ENCODE measurements at regions not wholly inside any gene's neighbourhood (a gene's known extent, or its start where the extent isn't known, plus 50 kb on each side); places are given as distances from the start of the nearest gene placed in this dataset.

DNA sequence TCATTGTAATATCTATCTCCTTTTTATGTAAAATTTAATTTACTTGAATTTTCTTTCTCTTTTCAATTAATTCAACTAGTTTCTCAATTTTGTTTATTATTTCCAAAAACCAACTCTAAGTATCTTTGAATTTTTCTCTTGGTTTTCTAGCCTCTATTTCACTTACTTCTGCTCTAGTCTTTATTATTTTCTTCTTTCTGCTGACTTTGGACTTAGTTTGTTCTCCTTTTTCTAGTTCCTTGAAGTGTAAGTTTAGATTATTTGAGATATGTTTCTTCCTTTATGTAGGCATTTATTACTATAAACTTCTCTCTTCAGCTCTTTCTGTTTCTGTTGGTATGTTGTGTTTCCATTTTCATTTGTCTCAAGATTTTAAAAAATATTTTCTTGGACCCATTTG is 70.8 kb downstream of the TNFAIP3 start:
- H3K4me1 ChIP-seq (ENCODE audit: insufficient read depth, low read length) = peaks cover 15% of the 10 kb centered on the region
- H3K27me3 ChIP-seq (ENCODE audit: control insufficient read depth in 1 of 2, insufficient read depth in 2 of 2, low read length in 2 of 2) = peaks cover 0 to 2% of the 10 kb centered on the region in 2 experiments; a peak in 1 of 5 replicates
- DNase-seq (ENCODE audit: low spot score) (no peak), FAIRE-seq (no peak), ATAC-seq (no peak)
- no peaks in the 10 kb centered on the region for H3K36me3 ChIP-seq (replicated peaks in 1 of 2; ENCODE audit: control insufficient read depth in 1 of 2, insufficient read depth in 2 of 2, low read length in 2 of 2)
- H3K79me2 ChIP-seq (ENCODE audit: insufficient read depth, low read length) = no peaks in the 10 kb centered on the region
- CTCF ChIA-PET (ENCODE audit: low intra/inter-chr PET ratio, low total read pairs) = no interaction called here
- no peak overlapping the region for H3K4me3 ChIP-seq (replicated peaks in 1 of 3; ENCODE audit: insufficient read depth in 1 of 3, low read depth in 2 of 3, low read length in 3 of 3)
- H3K9ac ChIP-seq (ENCODE audit: insufficient read depth, low read depth, low read length) = no peak overlapping the region
- in situ Hi-C loops (cut with HindIII; ENCODE audit: extremely low pct_ligation_motif_present, low pct_unique_long_range_greater_than_20kb) = no loop called here
- intact Hi-C loops (cut with micrococcal nuclease; ENCODE audit: unreplicated experiment) = no loop called here
- POLR2A ChIA-PET = no interaction called here
- no peaks in the 10 kb centered on the region for H4K20me1 ChIP-seq (ENCODE audit: insufficient read depth, low read length)
- H2AFZ ChIP-seq (ENCODE audit: low read length) = no peak overlapping the region
- H3K9me3 ChIP-seq (ENCODE audit: low read length) = peaks cover 13% of the 10 kb centered on the region
- H3K27ac ChIP-seq (ENCODE audit: extremely low read length, insufficient read depth, low read length) = no peak overlapping the region
- H3K4me2 ChIP-seq (ENCODE audit: low read depth, low read length) = no peak overlapping the region
- BruUV-seq (replicated peaks) = no TSS peak
- no peak for TF ChIP-seq KAT7 (CRISPR knock-in tag; IDR thresholded peaks at IDR 0.05; ENCODE audit: borderline replicate concordance)
- TF ChIP-seq GFI1 (CRISPR knock-in tag; IDR thresholded peaks at IDR 0.05; ENCODE audit: borderline replicate concordance) = no peak
- TF ChIP-seq HNRNPUL1 (IDR thresholded peaks at IDR 0.05; ENCODE audit: low read depth, low read length) = no peak
- no peak for TF ChIP-seq SP2 (CRISPR knock-in tag; IDR thresholded peaks at IDR 0.05)
- TF ChIP-seq KDM5B (CRISPR knock-in tag; IDR thresholded peaks at IDR 0.05; ENCODE audit: borderline replicate concordance) = no peak
- no peak for TF ChIP-seq HHEX (CRISPR knock-in tag; IDR thresholded peaks at IDR 0.05)
- no peak for TF ChIP-seq ZNF382 (CRISPR knock-in tag; IDR thresholded peaks at IDR 0.05; ENCODE audit: borderline replicate concordance)
- no peak for TF ChIP-seq ATF1 (CRISPR knock-in tag; IDR thresholded peaks at IDR 0.05)
- TF ChIP-seq CBFB (CRISPR knock-in tag; IDR thresholded peaks at IDR 0.05) = no peak
- TF ChIP-seq, protein P1, sequence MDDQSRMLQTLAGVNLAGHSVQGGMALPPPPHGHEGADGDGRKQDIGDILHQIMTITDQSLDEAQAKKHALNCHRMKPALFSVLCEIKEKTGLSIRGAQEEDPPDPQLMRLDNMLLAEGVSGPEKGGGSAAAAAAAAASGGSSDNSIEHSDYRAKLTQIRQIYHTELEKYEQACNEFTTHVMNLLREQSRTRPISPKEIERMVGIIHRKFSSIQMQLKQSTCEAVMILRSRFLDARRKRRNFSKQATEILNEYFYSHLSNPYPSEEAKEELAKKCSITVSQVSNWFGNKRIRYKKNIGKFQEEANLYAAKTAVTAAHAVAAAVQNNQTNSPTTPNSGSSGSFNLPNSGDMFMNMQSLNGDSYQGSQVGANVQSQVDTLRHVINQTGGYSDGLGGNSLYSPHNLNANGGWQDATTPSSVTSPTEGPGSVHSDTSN (CRISPR knock-in tag; IDR thresholded peaks at IDR 0.05; ENCODE audit: borderline replicate concordance) = no peak
- TF ChIP-seq, protein P2, sequence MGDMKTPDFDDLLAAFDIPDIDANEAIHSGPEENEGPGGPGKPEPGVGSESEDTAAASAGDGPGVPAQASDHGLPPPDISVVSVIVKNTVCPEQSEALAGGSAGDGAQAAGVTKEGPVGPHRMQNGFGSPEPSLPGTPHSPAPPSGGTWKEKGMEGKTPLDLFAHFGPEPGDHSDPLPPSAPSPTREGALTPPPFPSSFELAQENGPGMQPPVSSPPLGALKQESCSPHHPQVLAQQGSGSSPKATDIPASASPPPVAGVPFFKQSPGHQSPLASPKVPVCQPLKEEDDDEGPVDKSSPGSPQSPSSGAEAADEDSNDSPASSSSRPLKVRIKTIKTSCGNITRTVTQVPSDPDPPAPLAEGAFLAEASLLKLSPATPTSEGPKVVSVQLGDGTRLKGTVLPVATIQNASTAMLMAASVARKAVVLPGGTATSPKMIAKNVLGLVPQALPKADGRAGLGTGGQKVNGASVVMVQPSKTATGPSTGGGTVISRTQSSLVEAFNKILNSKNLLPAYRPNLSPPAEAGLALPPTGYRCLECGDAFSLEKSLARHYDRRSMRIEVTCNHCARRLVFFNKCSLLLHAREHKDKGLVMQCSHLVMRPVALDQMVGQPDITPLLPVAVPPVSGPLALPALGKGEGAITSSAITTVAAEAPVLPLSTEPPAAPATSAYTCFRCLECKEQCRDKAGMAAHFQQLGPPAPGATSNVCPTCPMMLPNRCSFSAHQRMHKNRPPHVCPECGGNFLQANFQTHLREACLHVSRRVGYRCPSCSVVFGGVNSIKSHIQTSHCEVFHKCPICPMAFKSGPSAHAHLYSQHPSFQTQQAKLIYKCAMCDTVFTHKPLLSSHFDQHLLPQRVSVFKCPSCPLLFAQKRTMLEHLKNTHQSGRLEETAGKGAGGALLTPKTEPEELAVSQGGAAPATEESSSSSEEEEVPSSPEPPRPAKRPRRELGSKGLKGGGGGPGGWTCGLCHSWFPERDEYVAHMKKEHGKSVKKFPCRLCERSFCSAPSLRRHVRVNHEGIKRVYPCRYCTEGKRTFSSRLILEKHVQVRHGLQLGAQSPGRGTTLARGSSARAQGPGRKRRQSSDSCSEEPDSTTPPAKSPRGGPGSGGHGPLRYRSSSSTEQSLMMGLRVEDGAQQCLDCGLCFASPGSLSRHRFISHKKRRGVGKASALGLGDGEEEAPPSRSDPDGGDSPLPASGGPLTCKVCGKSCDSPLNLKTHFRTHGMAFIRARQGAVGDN (CRISPR knock-in tag; IDR thresholded peaks at IDR 0.05) = no peak
